CD14-positive monocyte (primary cell): ENCODE measurements at regions not wholly inside any gene's neighbourhood (a gene's known extent, or its start where the extent isn't known, plus 50 kb on each side); places are given as distances from the start of the nearest gene placed in this dataset.

Experiments
- DNase-seq, 3 donors: peaks; one replicate each; pipeline ENCODE4 v3.0.0-alpha.2; 2011 to 2022
- H2AFZ ChIP-seq: 2 replicates; pipeline ENCODE4 v1.6.0; 2012; ENCODE audit warnings: mild to moderate bottlenecking, low read depth, low read length, inconsistent platforms; ENCODE audit not compliant: insufficient read depth, poor library complexity, severe bottlenecking
- H3K27ac ChIP-seq, 2 donors: 1 replicate in 1 of 2; 2 replicates in 1 of 2; pipeline ENCODE4 v1.5.1; 2012 to 2013; ENCODE audit warnings: low read length in 2 of 2, control low read depth in 1 of 2, inconsistent platforms in 1 of 2, low read depth in 1 of 2, mild to moderate bottlenecking in 1 of 2
- H3K27me3 ChIP-seq, 2 donors: one replicate each; pipeline versions ENCODE4 v1.6.0 to v1.6.1; 2011 to 2013; ENCODE audit warnings: low read length in 2 of 2; ENCODE audit not compliant: control insufficient read depth in 2 of 2, insufficient read depth in 2 of 2
- H3K36me3 ChIP-seq, 2 donors: replicated peaks in 1 of 2; 1 replicate in 1 of 2; 2 replicates in 1 of 2; pipeline versions ENCODE4 v1.5.1 to v1.6.1; 2012 to 2013; ENCODE audit warnings: low read length in 2 of 2, control low read depth in 1 of 2, inconsistent platforms in 1 of 2, mild to moderate bottlenecking in 1 of 2; ENCODE audit not compliant: insufficient read depth in 2 of 2, control insufficient read depth in 1 of 2
- H3K4me1 ChIP-seq, 2 donors: 1 replicate in 1 of 2; 2 replicates in 1 of 2; pipeline versions ENCODE4 v1.5.1 to v1.6.1; 2012 to 2013; ENCODE audit warnings: low read length in 2 of 2, control low read depth in 1 of 2, inconsistent platforms in 1 of 2, mild to moderate bottlenecking in 1 of 2, moderate library complexity in 1 of 2; ENCODE audit not compliant: insufficient read depth in 2 of 2, control insufficient read depth in 1 of 2
- H3K4me2 ChIP-seq: replicated peaks from 2 replicates; pipeline ENCODE3; 2012; ENCODE audit warnings: low read length, moderate library complexity, mild to moderate bottlenecking; ENCODE audit not compliant: poor library complexity, severe bottlenecking; ENCODE audit errors: extremely low read depth
- H3K4me3 ChIP-seq, 3 experiments: fragments of 200-600 bp in 1 of 3; sonication (generic) in 1 of 3; replicated peaks in 1 of 3; 1 replicate in 2 of 3; 2 replicates in 1 of 3; pipeline ENCODE4 v1.5.1; 2011 to 2013; ENCODE audit warnings: low read length in 3 of 3, mild to moderate bottlenecking in 3 of 3, control low read depth in 2 of 3, low read depth in 2 of 3, inconsistent platforms in 1 of 3, moderate library complexity in 1 of 3
- H3K79me2 ChIP-seq: 2 replicates; pipeline ENCODE4 v1.6.0; 2012; ENCODE audit warnings: mild to moderate bottlenecking, control low read depth, inconsistent platforms, low read length, moderate library complexity; ENCODE audit not compliant: insufficient read depth
- H3K9ac ChIP-seq: 2 replicates; pipeline ENCODE4 v1.6.0; 2017; ENCODE audit warnings: low read length, mild to moderate bottlenecking; ENCODE audit not compliant: insufficient read depth, poor library complexity, severe bottlenecking
- H3K9me3 ChIP-seq, 2 donors: replicated peaks in 1 of 2; 1 replicate in 1 of 2; 2 replicates in 1 of 2; pipeline versions ENCODE4 v1.5.1 to v1.6.1; 2012 to 2013; ENCODE audit warnings: low read length in 2 of 2, control low read depth in 1 of 2; ENCODE audit not compliant: control insufficient read depth in 1 of 2, insufficient read depth in 1 of 2
- H4K20me1 ChIP-seq: 2 replicates; pipeline ENCODE4 v1.6.0; 2012; ENCODE audit warnings: mild to moderate bottlenecking, low read length, control low read depth, moderate library complexity; ENCODE audit not compliant: insufficient read depth
- H3K27ac Mint-ChIP-seq, 7 donors: one replicate each; pipeline ENCODE4 v1.8.0; 2020; ENCODE audit warnings: mild to moderate bottlenecking in 7 of 7, mixed read lengths in 7 of 7, moderate library complexity in 6 of 7, inconsistent platforms in 2 of 7
- H3K27me3 Mint-ChIP-seq, 3 donors: one replicate each; pipeline ENCODE4 v1.8.0; 2021 to 2022; ENCODE audit warnings: low read depth in 3 of 3, mild to moderate bottlenecking in 3 of 3, mixed read lengths in 3 of 3, moderate library complexity in 3 of 3, inconsistent platforms in 1 of 3
- H3K36me3 Mint-ChIP-seq, 2 donors: one replicate each; pipeline ENCODE4 v1.8.0; 2020; ENCODE audit warnings: mixed read lengths in 2 of 2, inconsistent platforms in 1 of 2, mild to moderate bottlenecking in 1 of 2
- H3K4me1 Mint-ChIP-seq: one replicate; pipeline ENCODE4 v1.8.0; 2020; ENCODE audit warnings: mild to moderate bottlenecking, mixed read lengths
- H3K4me3 Mint-ChIP-seq, 2 donors: one replicate each; pipeline ENCODE4 v1.8.0; 2020; ENCODE audit warnings: mild to moderate bottlenecking in 2 of 2, mixed read lengths in 2 of 2, moderate library complexity in 1 of 2
- H3K9me3 Mint-ChIP-seq, 7 donors: one replicate each; pipeline ENCODE4 v1.8.0; 2020 to 2022; ENCODE audit warnings: mixed read lengths in 7 of 7, mild to moderate bottlenecking in 6 of 7, moderate library complexity in 6 of 7, inconsistent platforms in 2 of 7
- WGBS: methylation state at CpG from one replicate; pipeline ENCODE4 v1.1.5; 2013; ENCODE audit warnings: missing lambda C conversion rate; ENCODE audit not compliant: insufficient coverage; 5-methylcytosine and 5-hydroxymethylcytosine counted together
- intact Hi-C, 2 donors: fragments of 100-400 bp; cut with micrococcal nuclease; formaldehyde crosslinking; loops; one replicate each; pipeline versions ENCODE4 v1.15.0 to v1.15.1; 2023
- TF ChIP-seq, protein P1 (sequence below): fragments of 200-600 bp; IDR thresholded peaks from one replicate; pipeline ENCODE4 v1.8.0; 2022; ENCODE audit warnings: antibody characterized with exemption, mild to moderate bottlenecking

DNA sequence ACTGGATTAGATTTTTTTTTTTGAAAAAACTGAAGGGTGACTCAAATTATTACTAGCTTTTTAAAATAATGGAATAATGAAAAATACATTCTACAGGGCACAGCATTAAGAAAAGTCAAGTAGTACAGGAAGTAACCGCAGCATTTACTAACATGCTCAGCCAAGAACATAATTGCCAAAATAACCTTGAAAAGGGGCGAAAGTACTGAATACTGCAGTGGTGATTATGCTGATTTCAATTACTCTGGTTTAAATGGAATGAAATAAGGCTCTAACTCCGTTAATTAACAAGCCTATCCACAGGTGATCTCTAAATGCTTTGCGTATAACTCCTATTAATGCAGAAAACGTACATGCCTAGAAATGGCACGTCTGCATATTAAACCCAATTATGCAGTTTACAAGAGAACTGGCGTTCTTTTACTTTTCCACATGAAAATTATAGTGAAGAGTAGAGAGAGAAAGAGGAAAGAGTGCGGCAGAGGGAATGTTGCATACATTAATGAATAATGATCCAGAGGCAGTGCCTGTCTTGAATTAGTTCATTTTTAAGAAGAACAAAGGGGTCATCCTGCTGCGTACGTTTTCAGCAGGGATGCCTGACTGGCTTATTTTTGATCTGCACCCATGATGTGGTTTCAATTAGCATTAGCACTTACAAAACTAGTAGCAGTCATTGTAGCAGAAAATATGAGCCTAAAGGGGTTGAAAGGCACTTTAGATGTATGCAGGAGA is 612.4 kb downstream of the NYAP2 start:
- Histone ChIP-seq H3K79me2 (no peaks in the 10 kb centered on the region), H3K9ac (no peak overlapping the region), H4K20me1 (no peaks in the 10 kb centered on the region), H3K27ac (no peak overlapping the region), H3K9me3 (no peaks in the 10 kb centered on the region), H3K36me3 (no peaks in the 10 kb centered on the region), H2AFZ (no peak overlapping the region), H3K4me1 (no peaks in the 10 kb centered on the region), H3K4me3 (no peak overlapping the region), H3K4me2 (no peak overlapping the region), H3K27me3 (no peaks in the 10 kb centered on the region)
- Mint-ChIP-seq H3K4me3 (no peak overlapping the region), H3K9me3 (peaks cover 0 to 3% (median 1%) of the 10 kb centered on the region in 7 donors), H3K27ac (no peak overlapping the region), H3K27me3 (peaks cover 1 to 2% (median 2%) of the 10 kb centered on the region in 3 donors), H3K36me3 (no peaks in the 10 kb centered on the region), H3K4me1 (no peaks in the 10 kb centered on the region)
- TF ChIP-seq, protein P1, sequence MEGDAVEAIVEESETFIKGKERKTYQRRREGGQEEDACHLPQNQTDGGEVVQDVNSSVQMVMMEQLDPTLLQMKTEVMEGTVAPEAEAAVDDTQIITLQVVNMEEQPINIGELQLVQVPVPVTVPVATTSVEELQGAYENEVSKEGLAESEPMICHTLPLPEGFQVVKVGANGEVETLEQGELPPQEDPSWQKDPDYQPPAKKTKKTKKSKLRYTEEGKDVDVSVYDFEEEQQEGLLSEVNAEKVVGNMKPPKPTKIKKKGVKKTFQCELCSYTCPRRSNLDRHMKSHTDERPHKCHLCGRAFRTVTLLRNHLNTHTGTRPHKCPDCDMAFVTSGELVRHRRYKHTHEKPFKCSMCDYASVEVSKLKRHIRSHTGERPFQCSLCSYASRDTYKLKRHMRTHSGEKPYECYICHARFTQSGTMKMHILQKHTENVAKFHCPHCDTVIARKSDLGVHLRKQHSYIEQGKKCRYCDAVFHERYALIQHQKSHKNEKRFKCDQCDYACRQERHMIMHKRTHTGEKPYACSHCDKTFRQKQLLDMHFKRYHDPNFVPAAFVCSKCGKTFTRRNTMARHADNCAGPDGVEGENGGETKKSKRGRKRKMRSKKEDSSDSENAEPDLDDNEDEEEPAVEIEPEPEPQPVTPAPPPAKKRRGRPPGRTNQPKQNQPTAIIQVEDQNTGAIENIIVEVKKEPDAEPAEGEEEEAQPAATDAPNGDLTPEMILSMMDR: no peak
- intact Hi-C loops: no loop called here
- no peak for DNase-seq
- WGBS: 80% methylated on average over 2 of the region's 10 CpGs

GRCh38 chr2:226002438-226002837 is 602.9 kb downstream of the NYAP2 start:
- Histone ChIP-seq H3K27me3 (no peaks in the 10 kb centered on the region), H3K9me3 (no peaks in the 10 kb centered on the region), H3K9ac (no peak overlapping the region), H3K4me1 (peaks cover 14 to 16% of the 10 kb centered on the region in 2 donors), H4K20me1 (no peaks in the 10 kb centered on the region), H3K36me3 (no peaks in the 10 kb centered on the region), H2AFZ (peak overlapping the region; percentile 28), H3K27ac (peak overlapping the region in 1 of 2 donors; percentile 90), H3K4me2 (no peak overlapping the region), H3K4me3 (peak overlapping the region in 1 of 3 experiments; percentile 13), H3K79me2 (no peaks in the 10 kb centered on the region)
- Mint-ChIP-seq H3K9me3 (peaks cover 0 to 9% (median 4%) of the 10 kb centered on the region in 7 donors), H3K27ac (peak overlapping the region; percentile 72 to 97 (median 92)), H3K4me3 (no peak overlapping the region), H3K36me3 (peaks cover 0 to 1% of the 10 kb centered on the region in 2 donors), H3K4me1 (peaks cover 14% of the 10 kb centered on the region), H3K27me3 (no peaks in the 10 kb centered on the region)
- TF ChIP-seq, protein P1: no peak
- peak; percentile 87 to 99 (median 97) for DNase-seq
- WGBS: no CpG with 5 or more reads among the region's 2 CpGs
- intact Hi-C loops: loop anchor here in 1 of 2 donors (10.0 kb wide), 1 partner anchor 132 kb away; no protein-coding TSS in a partner anchor
